ENCODE measurements at regions not wholly inside any gene's neighbourhood (a gene's known extent, or its start where the extent isn't known, plus 50 kb on each side); places are given as distances from the start of the nearest gene placed in this dataset.

- TF ChIP-seq NFIC (IDR thresholded peaks at IDR 0.05) (no peak), EP300 (IDR thresholded peaks at IDR 0.05; ENCODE audit: borderline replicate concordance) (no peak), YY1 (IDR thresholded peaks at IDR 0.05; ENCODE audit: low read depth) (no peak), TAF1 (IDR thresholded peaks at IDR 0.05; ENCODE audit: low read depth) (no peak), TEAD4 (IDR thresholded peaks at IDR 0.05) (no peak), FOXM1 (IDR thresholded peaks at IDR 0.05; ENCODE audit: borderline replicate concordance, low read depth) (no peak), REST (IDR thresholded peaks at IDR 0.05; ENCODE audit: low read depth) (no peak), CREB1 (IDR thresholded peaks at IDR 0.05; ENCODE audit: low read depth) (no peak), ZBTB7A (IDR thresholded peaks at IDR 0.05; ENCODE audit: low read depth) (no peak), MAX (IDR thresholded peaks at IDR 0.05) (no peak), RAD21 (IDR thresholded peaks at IDR 0.05; ENCODE audit: low read depth) (no peak), CEBPB (IDR thresholded peaks at IDR 0.05) (no peak), EGR1 (IDR thresholded peaks at IDR 0.05) (no peak), TCF12 (IDR thresholded peaks at IDR 0.05; ENCODE audit: low read depth) (no peak), USF1 (IDR thresholded peaks at IDR 0.05) (no peak)
These were observed 573.0 kb downstream of the FOXG1 start for GRCh38 chr14:29339494-29340172.

DNA sequence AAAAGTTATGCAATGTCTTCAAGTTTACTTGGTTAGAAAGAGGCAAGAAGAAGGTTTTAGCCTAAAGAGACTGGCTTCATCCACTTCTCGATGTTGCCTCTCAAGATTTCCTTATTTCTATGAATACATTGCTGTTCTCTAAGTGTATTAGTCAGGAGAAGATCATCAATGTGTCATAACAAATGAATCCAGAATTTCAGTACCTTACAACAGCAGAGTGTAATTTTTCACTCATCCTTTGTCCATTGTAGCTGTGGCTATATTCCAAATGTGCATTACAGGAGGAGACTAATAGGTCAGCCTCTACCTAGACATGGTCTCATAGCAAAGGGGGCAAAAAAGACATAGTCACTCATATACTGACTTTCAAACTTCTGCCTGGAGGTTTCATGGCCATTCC lies 579.1 kb downstream of the PRKD1 start:
- no peak for TF ChIP-seq REST (IDR thresholded peaks at IDR 0.05; ENCODE audit: low read depth)
- no peak for TF ChIP-seq RAD21 (IDR thresholded peaks at IDR 0.05; ENCODE audit: low read depth)
- TF ChIP-seq YY1 (IDR thresholded peaks at IDR 0.05; ENCODE audit: low read depth) = no peak
- no peak for TF ChIP-seq CREB1 (IDR thresholded peaks at IDR 0.05; ENCODE audit: low read depth)
- no peak for TF ChIP-seq NFIC (IDR thresholded peaks at IDR 0.05)
- no peak for TF ChIP-seq USF1 (IDR thresholded peaks at IDR 0.05)
- no peak for TF ChIP-seq EGR1 (IDR thresholded peaks at IDR 0.05)
- TF ChIP-seq ZBTB7A (IDR thresholded peaks at IDR 0.05; ENCODE audit: low read depth) = no peak
- no peak for TF ChIP-seq FOXM1 (IDR thresholded peaks at IDR 0.05; ENCODE audit: borderline replicate concordance, low read depth)
- no peak for TF ChIP-seq TAF1 (IDR thresholded peaks at IDR 0.05; ENCODE audit: low read depth)
- TF ChIP-seq CEBPB (IDR thresholded peaks at IDR 0.05) = no peak
- no peak for TF ChIP-seq EP300 (IDR thresholded peaks at IDR 0.05; ENCODE audit: borderline replicate concordance)
- no peak for TF ChIP-seq TEAD4 (IDR thresholded peaks at IDR 0.05)
- TF ChIP-seq MAX (IDR thresholded peaks at IDR 0.05) = no peak
- no peak for TF ChIP-seq TCF12 (IDR thresholded peaks at IDR 0.05; ENCODE audit: low read depth)

GRCh38 chr14:29350496-29350895 lies 577.2 kb downstream of the PRKD1 start:
- no peak for TF ChIP-seq EGR1 (IDR thresholded peaks at IDR 0.05)

DNA sequence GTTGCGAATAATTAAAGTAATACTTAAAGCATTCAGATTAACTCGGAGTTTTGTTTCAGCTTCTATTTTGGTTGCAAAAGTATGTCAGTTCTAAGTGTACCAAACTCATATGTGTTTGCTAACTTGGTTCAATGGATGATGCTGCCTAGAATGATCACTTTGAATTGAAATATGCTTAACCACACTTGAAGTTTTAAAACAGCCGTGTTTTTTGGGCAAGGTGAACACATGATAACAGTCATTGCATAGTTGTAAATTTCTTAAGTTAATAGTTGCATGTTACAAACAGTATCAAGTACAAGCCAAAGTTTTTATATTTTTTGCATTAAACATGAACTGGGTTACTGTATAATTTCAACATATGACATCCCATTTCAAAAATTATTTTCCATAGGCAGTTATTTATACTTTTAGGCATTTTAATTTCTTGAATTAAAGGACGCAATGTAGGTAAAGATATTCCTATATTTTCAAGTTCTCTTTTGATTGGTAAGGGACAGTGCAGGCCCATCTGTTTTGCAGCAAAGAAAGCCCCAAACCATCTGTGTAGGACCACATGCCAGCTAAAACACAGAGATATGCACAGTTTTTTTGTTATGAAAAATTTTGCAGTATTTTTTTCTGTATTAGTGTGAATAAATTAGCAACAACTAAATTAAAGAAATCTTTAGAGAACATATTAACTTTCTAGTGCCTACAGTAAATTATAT lies 575.5 kb downstream of the PRKD1 start:
- TF ChIP-seq TCF12 (IDR thresholded peaks at IDR 0.05; ENCODE audit: low read depth) = no peak
- TF ChIP-seq REST (IDR thresholded peaks at IDR 0.05; ENCODE audit: low read depth) = no peak
- TF ChIP-seq TEAD4 (IDR thresholded peaks at IDR 0.05) = no peak
- TF ChIP-seq FOXM1 (IDR thresholded peaks at IDR 0.05; ENCODE audit: borderline replicate concordance, low read depth) = no peak
- TF ChIP-seq NFIC (IDR thresholded peaks at IDR 0.05) = no peak
- no peak for TF ChIP-seq ZBTB7A (IDR thresholded peaks at IDR 0.05; ENCODE audit: low read depth)
- TF ChIP-seq CREB1 (IDR thresholded peaks at IDR 0.05; ENCODE audit: low read depth) = no peak
- no peak for TF ChIP-seq USF1 (IDR thresholded peaks at IDR 0.05)
- TF ChIP-seq MAX (IDR thresholded peaks at IDR 0.05) = no peak
- no peak for TF ChIP-seq EP300 (IDR thresholded peaks at IDR 0.05; ENCODE audit: borderline replicate concordance)
- no peak for TF ChIP-seq CEBPB (IDR thresholded peaks at IDR 0.05)
- no peak for TF ChIP-seq EGR1 (IDR thresholded peaks at IDR 0.05)
- no peak for TF ChIP-seq TAF1 (IDR thresholded peaks at IDR 0.05; ENCODE audit: low read depth)
- TF ChIP-seq RAD21 (IDR thresholded peaks at IDR 0.05; ENCODE audit: low read depth) = no peak
- no peak for TF ChIP-seq YY1 (IDR thresholded peaks at IDR 0.05; ENCODE audit: low read depth)
